ENCODE measurements at regions not wholly inside any gene's neighbourhood (a gene's known extent, or its start where the extent isn't known, plus 50 kb on each side); places are given as distances from the start of the nearest gene placed in this dataset.

GRCh38 chr1:164950541-164950986 lies 391.6 kb downstream of the PBX1 start:
- Mint-ChIP-seq H3K36me3 (ENCODE audit: low read depth) (peaks cover 8% of the 10 kb centered on the region; the same call in 2 of the 3 replicates), H3K27ac (no peak overlapping the region), H3K27me3 (ENCODE audit: insufficient read depth, low read depth, poor library complexity) (no peaks in the 10 kb centered on the region), H3K4me1 (peaks cover 9% of the 10 kb centered on the region), H3K9me3 (peaks cover 25% of the 10 kb centered on the region), H3K4me3 (no peak overlapping the region)
- H3K36me3 ChIP-seq (ENCODE audit: insufficient read depth) = no peaks in the 10 kb centered on the region
- H3K4me3 ChIP-seq = no peak overlapping the region
- TF ChIP-seq POLR2AphosphoS5 (IDR thresholded peaks at IDR 0.05; ENCODE audit: low read depth) = no peak
- ATAC-seq = no peak
- no peaks in the 10 kb centered on the region for H3K9me2 ChIP-seq (ENCODE audit: insufficient read depth)
- H4K20me1 ChIP-seq (replicated peaks; ENCODE audit: insufficient read depth) = no peaks in the 10 kb centered on the region
- H3K4me1 ChIP-seq (ENCODE audit: insufficient read depth) = no peaks in the 10 kb centered on the region; the same call in 1 of the 2 replicates
- no peaks in the 10 kb centered on the region for H3K79me2 ChIP-seq (replicated peaks; ENCODE audit: insufficient read depth)
- H3F3A ChIP-seq (replicated peaks; ENCODE audit: low read depth) = no peaks in the 10 kb centered on the region
- no peaks in the 10 kb centered on the region for H3K27me3 ChIP-seq (ENCODE audit: insufficient read depth)
- H3K4me2 ChIP-seq = no peak overlapping the region
- no peak for DNase-seq (ENCODE audit: low spot score)
- H3K27ac ChIP-seq (ENCODE audit: low read depth) = no peak overlapping the region
- H2AFZ ChIP-seq = no peak overlapping the region

DNA sequence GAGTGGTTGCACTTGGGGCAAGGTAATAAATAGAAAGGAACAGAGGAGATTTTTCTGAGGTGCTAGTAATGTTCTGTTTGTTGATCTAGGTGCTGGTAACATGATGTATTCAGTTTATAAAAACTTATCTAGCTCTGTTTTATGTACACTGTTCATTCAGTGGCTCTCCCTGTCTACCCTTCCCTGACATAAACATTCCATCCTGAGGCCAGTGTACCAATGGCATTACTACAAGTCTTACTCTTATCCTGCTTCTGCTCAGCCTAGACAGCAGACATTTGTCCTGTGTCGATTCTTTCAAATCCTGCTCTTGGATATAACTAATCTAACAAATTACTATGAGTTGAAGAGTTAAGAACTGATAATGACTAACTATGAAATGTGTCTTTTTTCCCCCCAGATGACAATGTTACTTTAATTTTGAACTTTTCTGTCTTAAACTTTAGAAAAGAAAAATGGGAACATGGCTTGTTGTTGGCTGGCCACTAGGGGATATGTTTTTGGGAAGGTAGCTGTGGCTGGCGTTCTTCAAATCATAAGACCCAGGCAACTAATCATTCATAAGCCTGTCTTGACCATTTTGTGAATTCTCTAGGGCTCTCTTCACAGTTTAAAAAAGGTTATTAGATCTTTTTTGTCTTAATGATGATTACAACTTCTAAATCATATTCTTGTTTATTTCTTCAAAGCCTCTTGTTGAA lies 390.9 kb downstream of the PBX1 start:
- no peak overlapping the region for H2AFZ ChIP-seq
- Mint-ChIP-seq H3K27me3 (ENCODE audit: insufficient read depth, low read depth, poor library complexity) (no peaks in the 10 kb centered on the region), H3K27ac (no peak overlapping the region), H3K4me1 (peaks cover 9% of the 10 kb centered on the region), H3K36me3 (ENCODE audit: low read depth) (peaks cover 8% of the 10 kb centered on the region; the same call in 2 of the 3 replicates), H3K4me3 (no peak overlapping the region), H3K9me3 (peaks cover 25% of the 10 kb centered on the region)
- no peaks in the 10 kb centered on the region for H3K9me2 ChIP-seq (ENCODE audit: insufficient read depth)
- ATAC-seq (no peak), DNase-seq (ENCODE audit: low spot score) (peak; percentile 20)
- no peak overlapping the region for H3K4me3 ChIP-seq
- no peaks in the 10 kb centered on the region for H4K20me1 ChIP-seq (replicated peaks; ENCODE audit: insufficient read depth)
- no peaks in the 10 kb centered on the region; the same call in 1 of the 2 replicates for H3K4me1 ChIP-seq (ENCODE audit: insufficient read depth)
- H3K27ac ChIP-seq (ENCODE audit: low read depth) = no peak overlapping the region
- H3K36me3 ChIP-seq (ENCODE audit: insufficient read depth) = no peaks in the 10 kb centered on the region
- H3K79me2 ChIP-seq (replicated peaks; ENCODE audit: insufficient read depth) = no peaks in the 10 kb centered on the region
- no peaks in the 10 kb centered on the region for H3F3A ChIP-seq (replicated peaks; ENCODE audit: low read depth)
- H3K27me3 ChIP-seq (ENCODE audit: insufficient read depth) = no peaks in the 10 kb centered on the region
- H3K4me2 ChIP-seq = no peak overlapping the region
- TF ChIP-seq, protein P1, sequence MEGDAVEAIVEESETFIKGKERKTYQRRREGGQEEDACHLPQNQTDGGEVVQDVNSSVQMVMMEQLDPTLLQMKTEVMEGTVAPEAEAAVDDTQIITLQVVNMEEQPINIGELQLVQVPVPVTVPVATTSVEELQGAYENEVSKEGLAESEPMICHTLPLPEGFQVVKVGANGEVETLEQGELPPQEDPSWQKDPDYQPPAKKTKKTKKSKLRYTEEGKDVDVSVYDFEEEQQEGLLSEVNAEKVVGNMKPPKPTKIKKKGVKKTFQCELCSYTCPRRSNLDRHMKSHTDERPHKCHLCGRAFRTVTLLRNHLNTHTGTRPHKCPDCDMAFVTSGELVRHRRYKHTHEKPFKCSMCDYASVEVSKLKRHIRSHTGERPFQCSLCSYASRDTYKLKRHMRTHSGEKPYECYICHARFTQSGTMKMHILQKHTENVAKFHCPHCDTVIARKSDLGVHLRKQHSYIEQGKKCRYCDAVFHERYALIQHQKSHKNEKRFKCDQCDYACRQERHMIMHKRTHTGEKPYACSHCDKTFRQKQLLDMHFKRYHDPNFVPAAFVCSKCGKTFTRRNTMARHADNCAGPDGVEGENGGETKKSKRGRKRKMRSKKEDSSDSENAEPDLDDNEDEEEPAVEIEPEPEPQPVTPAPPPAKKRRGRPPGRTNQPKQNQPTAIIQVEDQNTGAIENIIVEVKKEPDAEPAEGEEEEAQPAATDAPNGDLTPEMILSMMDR (conservative IDR thresholded peaks at IDR 0.05; ENCODE audit: low read depth in 2 of 2) = peak in 1 of 2 experiments; percentile 51; a peak in 3 of 4 replicates
- no peak for TF ChIP-seq ZNF462 (CRISPR knock-in tag; IDR thresholded peaks at IDR 0.05)
- TF ChIP-seq POLR2AphosphoS5 (IDR thresholded peaks at IDR 0.05; ENCODE audit: low read depth) = no peak
- TF ChIP-seq EZH2phosphoT487 (IDR thresholded peaks at IDR 0.05; ENCODE audit: unreplicated experiment) = no peak

Data from GM23338 (cell line).